CD4-positive, alpha-beta memory T cell (primary cell): ENCODE measurements at regions not wholly inside any gene's neighbourhood (a gene's known extent, or its start where the extent isn't known, plus 50 kb on each side); places are given as distances from the start of the nearest gene placed in this dataset.

Experiments
- CTCF ChIA-PET: fragments of 350-600 bp; sonication (Branson Sonifier 250); formaldehyde crosslinking; loops from one replicate; lab custom pipeline; 2021; ENCODE audit warnings: inconsistent platforms; ENCODE audit not compliant: partially characterized antibody; lab: Charles Lee
- POLR2A ChIA-PET: fragments of 350-600 bp; sonication (Branson Sonifier 250); formaldehyde crosslinking; loops from one replicate; lab custom pipeline; 2021; ENCODE audit not compliant: partially characterized antibody; lab: Charles Lee
- DNase-seq, 5 donors: peaks; one replicate each; pipeline versions ENCODE4 v3.0.0 to v3.0.0-alpha.2; 2020 to 2022; ENCODE audit warnings: mixed read lengths in 1 of 5
- H3K27ac ChIP-seq: one replicate; pipeline ENCODE4 v1.7.0; 2013; ENCODE audit warnings: low read depth, low read length
- H3K27me3 ChIP-seq: 2 replicates; pipeline ENCODE4 v1.7.0; 2013; ENCODE audit warnings: mild to moderate bottlenecking, low read length, moderate library complexity; ENCODE audit not compliant: insufficient read depth
- H3K36me3 ChIP-seq: 2 replicates; pipeline ENCODE4 v1.7.0; 2013; ENCODE audit warnings: mild to moderate bottlenecking, low read length, moderate library complexity; ENCODE audit not compliant: insufficient read depth
- H3K4me1 ChIP-seq: 2 replicates; pipeline ENCODE4 v1.7.0; 2013; ENCODE audit warnings: mild to moderate bottlenecking, low read length, moderate library complexity; ENCODE audit not compliant: insufficient read depth
- H3K4me3 ChIP-seq, 2 donors: one replicate each; pipeline ENCODE4 v1.7.0; 2013; ENCODE audit warnings: low read length in 2 of 2, mild to moderate bottlenecking in 1 of 2
- H3K9me3 ChIP-seq, 2 donors: one replicate each; pipeline ENCODE4 v1.7.0; 2013; ENCODE audit warnings: low read length in 2 of 2, control low read depth in 1 of 2; ENCODE audit not compliant: control insufficient read depth in 1 of 2
- H3K27ac Mint-ChIP-seq, 7 donors: one replicate each; pipeline ENCODE4 v1.8.0; 2020 to 2021; ENCODE audit warnings: mixed read lengths in 7 of 7, mild to moderate bottlenecking in 6 of 7, inconsistent platforms in 3 of 7, moderate library complexity in 3 of 7
- H3K27me3 Mint-ChIP-seq, 2 donors: one replicate each; pipeline ENCODE4 v1.8.0; 2020 to 2021; ENCODE audit warnings: mixed read lengths in 2 of 2
- H3K36me3 Mint-ChIP-seq, 2 donors: one replicate each; pipeline ENCODE4 v1.8.0; 2020 to 2021; ENCODE audit warnings: mixed read lengths in 2 of 2, inconsistent platforms in 1 of 2, mild to moderate bottlenecking in 1 of 2
- H3K4me1 Mint-ChIP-seq, 4 donors: one replicate each; pipeline ENCODE4 v1.8.0; 2020 to 2021; ENCODE audit warnings: mixed read lengths in 4 of 4, mild to moderate bottlenecking in 1 of 4
- H3K4me3 Mint-ChIP-seq, 8 donors: one replicate each; pipeline ENCODE4 v1.8.0; 2020 to 2021; ENCODE audit warnings: mixed read lengths in 8 of 8, mild to moderate bottlenecking in 7 of 8, moderate library complexity in 6 of 8, inconsistent platforms in 3 of 8
- H3K9me3 Mint-ChIP-seq, 8 donors: one replicate each; pipeline ENCODE4 v1.8.0; 2020 to 2021; ENCODE audit warnings: mixed read lengths in 8 of 8, mild to moderate bottlenecking in 5 of 8, inconsistent platforms in 3 of 8, moderate library complexity in 1 of 8
- intact Hi-C: fragments of 100-400 bp; cut with micrococcal nuclease; formaldehyde crosslinking; loops from one replicate; pipeline ENCODE4 v1.15.1; 2023

GRCh38 chr4:56757821-56758411 is 63.6 kb downstream of the SPINK2 start:
- H3K27ac ChIP-seq, result peak overlapping the region; percentile 48
- ChIA-PET POLR2A (interaction anchor here (0.7 to 2.4 kb wide), 5 partner anchors 19 to 371 kb away, joined by 3 to 10 read pairs (median 5); partner anchors contain the start of genes AASDH, PAICS and PPAT), CTCF (interaction anchor here (0.7 to 2.9 kb wide), 8 partner anchors 8 to 241 kb away, joined by 3 to 18 read pairs (median 4); no protein-coding TSS in a partner anchor)
- H3K4me1 ChIP-seq, result peaks cover 49% of the 10 kb centered on the region
- H3K9me3 ChIP-seq, result no peaks in the 10 kb centered on the region
- no peaks in the 10 kb centered on the region for H3K36me3 ChIP-seq
- no peaks in the 10 kb centered on the region for H3K27me3 ChIP-seq
- intact Hi-C loops, result loop anchor here (1.0 kb wide), 1 partner anchor 42 kb away; no protein-coding TSS in a partner anchor
- Mint-ChIP-seq H3K9me3 (no peaks in the 10 kb centered on the region), H3K4me1 (peaks cover 38 to 73% (median 45%) of the 10 kb centered on the region in 4 donors), H3K27me3 (no peaks in the 10 kb centered on the region), H3K4me3 (peak overlapping the region; percentile 72 to 94 (median 85)), H3K27ac (peak overlapping the region; percentile 72 to 98 (median 94)), H3K36me3 (no peaks in the 10 kb centered on the region)
- H3K4me3 ChIP-seq, result peak overlapping the region in 1 of 2 donors; percentile 18
- peak; percentile 59 to 70 (median 69) for DNase-seq

- POLR2A ChIA-PET, result interaction anchor here (0.7 to 2.4 kb wide), 5 partner anchors 20 to 371 kb away, joined by 3 to 10 read pairs (median 5); partner anchors contain the start of genes AASDH, PAICS and PPAT
- Mint-ChIP-seq H3K27ac (peak overlapping the region; percentile 72 to 98 (median 94)), H3K4me1 (peaks cover 38 to 69% (median 42%) of the 10 kb centered on the region in 4 donors)
Observed at GRCh38 chr4:56757261-56757746, 64.2 kb downstream of the SPINK2 start.

GRCh38 chr4:56755901-56756300 is 65.6 kb downstream of the SPINK2 start:
- Mint-ChIP-seq H3K27me3 (no peaks in the 10 kb centered on the region), H3K4me1 (peaks cover 38 to 68% (median 44%) of the 10 kb centered on the region in 4 donors), H3K27ac (peak overlapping the region in 6 of 7 donors; percentile 37 to 95 (median 84)), H3K4me3 (peak overlapping the region in 1 of 8 donors; percentile 91), H3K36me3 (no peaks in the 10 kb centered on the region), H3K9me3 (no peaks in the 10 kb centered on the region)
- POLR2A ChIA-PET, result no interaction called here
- CTCF ChIA-PET, result interaction anchor here (0.9 to 1.2 kb wide), 2 partner anchors 44 to 106 kb away, joined by 3 read pairs; no protein-coding TSS in a partner anchor
- Histone ChIP-seq H3K27ac (no peak overlapping the region), H3K4me3 (no peak overlapping the region), H3K4me1 (peaks cover 42% of the 10 kb centered on the region), H3K9me3 (no peaks in the 10 kb centered on the region), H3K36me3 (no peaks in the 10 kb centered on the region), H3K27me3 (no peaks in the 10 kb centered on the region)
- intact Hi-C loops, result no loop called here
- no peak for DNase-seq

More at GRCh38 chr4:56757261-56757746, 64.2 kb downstream of the SPINK2 start:
- no peaks in the 10 kb centered on the region for H3K36me3 ChIP-seq
- H3K9me3 ChIP-seq, result no peaks in the 10 kb centered on the region
- DNase-seq, result no peak
- intact Hi-C loops, result loop anchor here (1.0 kb wide), 1 partner anchor 43 kb away; no protein-coding TSS in a partner anchor
- no peaks in the 10 kb centered on the region for H3K27me3 ChIP-seq
- peak overlapping the region; percentile 48 for H3K27ac ChIP-seq
- no peaks in the 10 kb centered on the region for H3K9me3 Mint-ChIP-seq
- no peaks in the 10 kb centered on the region for H3K36me3 Mint-ChIP-seq
- CTCF ChIA-PET, result interaction anchor here (0.8 to 2.9 kb wide), 6 partner anchors 9 to 182 kb away, joined by 3 to 18 read pairs (median 4); no protein-coding TSS in a partner anchor
- peak overlapping the region in 1 of 2 donors; percentile 18 for H3K4me3 ChIP-seq
- H3K4me3 Mint-ChIP-seq, result peak overlapping the region; percentile 72 to 94 (median 85)
- no peaks in the 10 kb centered on the region for H3K27me3 Mint-ChIP-seq
- H3K4me1 ChIP-seq, result peaks cover 43% of the 10 kb centered on the region

- intact Hi-C loops, result no loop called here
Observed at GRCh38 chr4:56752985-56753384, 68.5 kb downstream of the SPINK2 start.

GRCh38 chr4:56750231-56750630 is 69.1 kb upstream of the HOPX start:
- H3K9me3 Mint-ChIP-seq, result peaks cover 0 to 3% (median 0%) of the 10 kb centered on the region in 8 donors
- Histone ChIP-seq H3K36me3 (no peaks in the 10 kb centered on the region), H3K27me3 (no peaks in the 10 kb centered on the region), H3K9me3 (no peaks in the 10 kb centered on the region), H3K4me1 (no peaks in the 10 kb centered on the region), H3K4me3 (no peak overlapping the region), H3K27ac (no peak overlapping the region)
- no peak overlapping the region for H3K4me3 Mint-ChIP-seq
- H3K4me1 Mint-ChIP-seq, result peaks cover 0 to 24% (median 8%) of the 10 kb centered on the region in 4 donors
- H3K36me3 Mint-ChIP-seq, result no peaks in the 10 kb centered on the region
- H3K27ac Mint-ChIP-seq, result peak overlapping the region in 1 of 7 donors; percentile 27
- intact Hi-C loops, result no loop called here
- CTCF ChIA-PET, result no interaction called here
- H3K27me3 Mint-ChIP-seq, result no peaks in the 10 kb centered on the region
- no peak for DNase-seq
- POLR2A ChIA-PET, result no interaction called here

More at GRCh38 chr4:56752985-56753384, 68.5 kb downstream of the SPINK2 start:
- Histone ChIP-seq H3K4me3 (no peak overlapping the region), H3K4me1 (peaks cover 27% of the 10 kb centered on the region), H3K27me3 (no peaks in the 10 kb centered on the region), H3K27ac (no peak overlapping the region), H3K36me3 (no peaks in the 10 kb centered on the region), H3K9me3 (no peaks in the 10 kb centered on the region)
- Mint-ChIP-seq H3K9me3 (peaks cover 0 to 3% (median 0%) of the 10 kb centered on the region in 8 donors), H3K4me3 (no peak overlapping the region), H3K27me3 (no peaks in the 10 kb centered on the region), H3K4me1 (peaks cover 23 to 49% (median 28%) of the 10 kb centered on the region in 4 donors), H3K27ac (peak overlapping the region in 1 of 7 donors; percentile 0), H3K36me3 (no peaks in the 10 kb centered on the region)
- ChIA-PET CTCF (no interaction called here), POLR2A (no interaction called here)
- no peak for DNase-seq

- Mint-ChIP-seq H3K27ac (no peak overlapping the region), H3K4me1 (peaks cover 0 to 14% (median 10%) of the 10 kb centered on the region in 4 donors), H3K9me3 (peaks cover 0 to 3% (median 0%) of the 10 kb centered on the region in 8 donors), H3K36me3 (no peaks in the 10 kb centered on the region), H3K4me3 (no peak overlapping the region), H3K27me3 (no peaks in the 10 kb centered on the region)
- Histone ChIP-seq H3K27me3 (no peaks in the 10 kb centered on the region), H3K4me1 (no peaks in the 10 kb centered on the region), H3K9me3 (no peaks in the 10 kb centered on the region), H3K36me3 (no peaks in the 10 kb centered on the region), H3K4me3 (no peak overlapping the region), H3K27ac (no peak overlapping the region)
- intact Hi-C loops, result no loop called here
- POLR2A ChIA-PET, result no interaction called here
- no peak for DNase-seq
- CTCF ChIA-PET, result no interaction called here
Observed at GRCh38 chr4:56748271-56748670, 67.2 kb upstream of the HOPX start.

- no peak for DNase-seq
- Mint-ChIP-seq H3K9me3 (peaks cover 0 to 5% (median 0%) of the 10 kb centered on the region in 8 donors), H3K27me3 (no peaks in the 10 kb centered on the region), H3K4me1 (peaks cover 0 to 10% (median 8%) of the 10 kb centered on the region in 4 donors), H3K36me3 (no peaks in the 10 kb centered on the region), H3K27ac (peak overlapping the region in 1 of 7 donors; percentile 12), H3K4me3 (no peak overlapping the region)
- Histone ChIP-seq H3K9me3 (no peaks in the 10 kb centered on the region), H3K4me1 (no peaks in the 10 kb centered on the region), H3K27ac (no peak overlapping the region), H3K36me3 (no peaks in the 10 kb centered on the region), H3K4me3 (no peak overlapping the region), H3K27me3 (no peaks in the 10 kb centered on the region)
- CTCF ChIA-PET, result no interaction called here
- intact Hi-C loops, result no loop called here
- POLR2A ChIA-PET, result no interaction called here
Observed at GRCh38 chr4:56746639-56747038, 65.5 kb upstream of the HOPX start.
